PC-9 (cell line): ENCODE measurements at regions not wholly inside any gene's neighbourhood (a gene's known extent, or its start where the extent isn't known, plus 50 kb on each side); places are given as distances from the start of the nearest gene placed in this dataset.

Experiments
- CTCF ChIP-seq: fragments of 200-600 bp; sonication (generic); conservative IDR thresholded peaks from 2 replicates; pipeline ENCODE4 v1.6.1; 2017; ENCODE audit warnings: mixed run types, antibody characterized with exemption, mild to moderate bottlenecking, moderate library complexity
- EZH2 ChIP-seq: fragments of 200-600 bp; sonication (generic); IDR thresholded peaks from 2 replicates; pipeline ENCODE4 v1.8.0; 2017; ENCODE audit warnings: antibody characterized with exemption, low read depth

- TF ChIP-seq EZH2 (no peak), CTCF (no peak)
Measured at GRCh38 chr14:40523123-40523522, 1083.6 kb upstream of the LRFN5 start.
